HCT116 (cell line): ENCODE measurements at regions not wholly inside any gene's neighbourhood (a gene's known extent, or its start where the extent isn't known, plus 50 kb on each side); places are given as distances from the start of the nearest gene placed in this dataset.

Source experiments
- ATAC-seq: fragments of 200-7000 bp; cut with Tn5 transposase; 2 replicates; pipeline ENCODE4 v1.9.1; 2020; ENCODE audit warnings: mild to moderate bottlenecking, moderate library complexity
- BruUV-seq: library from RNA; stranded (reverse); fragments of 400-500 nt; replicated peaks from 2 replicates; lab custom pipeline; 2021; lab: Mats Ljungman, UMichigan
- CTCF ChIA-PET: fragments of 300-600 bp; sonication (Branson Sonifier 250); formaldehyde crosslinking; loops from one replicate; lab custom pipeline; 2021; ENCODE audit warnings: antibody characterized with exemption; lab: Charles Lee
- POLR2A ChIA-PET: fragments of 300-600, 350-600 bp; sonication (Branson Sonifier 250); formaldehyde crosslinking; loops from one replicate; lab custom pipeline; 2021; ENCODE audit warnings: antibody characterized with exemption; lab: Charles Lee
- RAD21 ChIA-PET, 2 experiments: fragments of 300-600 bp; sonication (Branson Sonifier 250); formaldehyde crosslinking; loops; one replicate each; lab custom pipeline; 2023; ENCODE audit warnings: low total read pairs in 2 of 2; ENCODE audit not compliant: uncharacterized antibody in 2 of 2, unreplicated experiment in 2 of 2, low non-redundant PET in 1 of 2; lab: Charles Lee
- DNase-seq: peaks from one replicate; pipeline ENCODE4 v3.0.0-alpha.2; 2010; ENCODE audit warnings: low read depth, low spot score
- H2AFZ ChIP-seq: fragments of 200-600 bp; shearing (Covaris generic), sonication (generic); 2 replicates; pipeline ENCODE4 v1.6.1; 2017; ENCODE audit warnings: low read depth, mixed run types, mixed read lengths, antibody characterized with exemption, low read length; ENCODE audit not compliant: poor library complexity, severe bottlenecking
- H3K27ac ChIP-seq: 2 replicates; pipeline ENCODE4 v1.5.1; 2012; ENCODE audit warnings: low read depth, low read length
- H3K27me3 ChIP-seq: fragments of 200-600 bp; sonication (generic); 2 replicates; pipeline ENCODE4 v1.6.1; 2016; ENCODE audit warnings: mixed run types, low read length, mixed read lengths; ENCODE audit not compliant: insufficient read depth
- H3K36me3 ChIP-seq, 2 experiments: fragments of 200-500 bp in 1 of 2; fragments of 200-600 bp in 1 of 2; sonication (Bioruptor generic) in 1 of 2; sonication (generic) in 1 of 2; 2 replicates each; pipeline versions ENCODE4 v1.5.1 to v1.6.1; 2014 to 2016; ENCODE audit warnings: low read length in 2 of 2, inconsistent platforms in 1 of 2, mixed read lengths in 1 of 2, mixed run types in 1 of 2; ENCODE audit not compliant: insufficient read depth in 2 of 2, control insufficient read depth in 1 of 2
- H3K4me1 ChIP-seq, 2 experiments: fragments of 200-600 bp in 1 of 2; sonication (generic) in 1 of 2; 2 replicates each; pipeline versions ENCODE4 v1.5.1 to v1.6.1; 2012 to 2017; ENCODE audit warnings: low read length in 2 of 2, inconsistent platforms in 1 of 2, mild to moderate bottlenecking in 1 of 2, mixed read lengths in 1 of 2, mixed run types in 1 of 2, moderate library complexity in 1 of 2; ENCODE audit not compliant: insufficient read depth in 2 of 2, control insufficient read depth in 1 of 2
- H3K4me2 ChIP-seq: fragments of 200-600 bp; sonication (generic); 2 replicates; pipeline ENCODE4 v1.6.1; 2017; ENCODE audit warnings: mixed run types, low read length, mixed read lengths
- H3K4me3 ChIP-seq, 2 experiments: fragments of 200-600 bp in 1 of 2; sonication (generic) in 1 of 2; replicated peaks in 1 of 2; 2 replicates each; pipeline ENCODE4 v1.5.1; 2011 to 2016; ENCODE audit warnings: low read length in 2 of 2, control low read depth in 1 of 2, low read depth in 1 of 2, mild to moderate bottlenecking in 1 of 2, mixed read lengths in 1 of 2, mixed run types in 1 of 2
- H3K79me2 ChIP-seq: fragments of 200-600 bp; sonication (generic); 2 replicates; pipeline ENCODE4 v1.6.1; 2017; ENCODE audit warnings: mild to moderate bottlenecking, mixed run types, low read length, moderate library complexity, mixed read lengths; ENCODE audit not compliant: insufficient read depth
- H3K9ac ChIP-seq: fragments of 200-600 bp; sonication (generic); 2 replicates; pipeline ENCODE4 v1.6.1; 2016; ENCODE audit warnings: low read length, mixed read lengths
- H3K9me2 ChIP-seq: fragments of 200-600 bp; sonication (generic), shearing (Covaris generic); 2 replicates; pipeline ENCODE4 v1.6.1; 2017; ENCODE audit warnings: mixed run types, mild to moderate bottlenecking, moderate library complexity; ENCODE audit not compliant: insufficient read depth
- H3K9me3 ChIP-seq, 2 experiments: fragments of 200-500 bp in 1 of 2; fragments of 200-600 bp in 1 of 2; sonication (Bioruptor generic) in 1 of 2; sonication (generic) in 1 of 2; 2 replicates each; pipeline ENCODE4 v1.6.1; 2014 to 2017; ENCODE audit warnings: low read length in 2 of 2, mixed read lengths in 2 of 2, inconsistent platforms in 1 of 2, low read depth in 1 of 2, mild to moderate bottlenecking in 1 of 2, mixed run types in 1 of 2, moderate library complexity in 1 of 2; ENCODE audit not compliant: control insufficient read depth in 1 of 2, insufficient read depth in 1 of 2
- H4K20me1 ChIP-seq: fragments of 200-600 bp; sonication (generic), shearing (Covaris generic); 2 replicates; pipeline ENCODE4 v1.6.1; 2017; ENCODE audit warnings: mixed run types, mild to moderate bottlenecking, moderate library complexity; ENCODE audit not compliant: insufficient read depth
- CEBPB ChIP-seq: IDR thresholded peaks from 2 replicates; pipeline ENCODE4 v1.6.1; 2012; ENCODE audit warnings: low read depth
- POLR2A ChIP-seq: IDR thresholded peaks from 2 replicates; pipeline ENCODE4 v1.7.0; 2011; ENCODE audit warnings: borderline replicate concordance; ENCODE audit not compliant: insufficient read depth, insufficient read length; ENCODE audit errors: extremely low read depth
- POLR2AphosphoS5 ChIP-seq: IDR thresholded peaks from 2 replicates; pipeline ENCODE4 v1.6.1; 2011; ENCODE audit warnings: mild to moderate bottlenecking, low read depth, low read length, moderate library complexity
- RAD21 ChIP-seq: IDR thresholded peaks from 2 replicates; pipeline ENCODE4 v1.6.1; 2012; ENCODE audit warnings: low read depth, mild to moderate bottlenecking
- YY1 ChIP-seq: IDR thresholded peaks from 2 replicates; pipeline ENCODE4 v1.6.1; 2011; ENCODE audit warnings: low read length, low read depth, moderate library complexity, mild to moderate bottlenecking; ENCODE audit not compliant: insufficient replicate concordance; ENCODE audit errors: extremely low read depth
- ZNF274 ChIP-seq: fragments of 200-500 bp; sonication (Bioruptor generic); IDR thresholded peaks from 2 replicates; pipeline ENCODE4 v1.6.1; 2014; ENCODE audit warnings: mild to moderate bottlenecking, low read depth, low read length, inconsistent platforms
- intact Hi-C: fragments of 100-400 bp; cut with micrococcal nuclease; formaldehyde crosslinking; loops from 2 replicates; pipeline ENCODE4 v1.10.0; 2022
- TF ChIP-seq, protein P1 (sequence below): IDR thresholded peaks from 2 replicates; pipeline ENCODE4 v1.6.1; 2012
- TF ChIP-seq, protein P2 (sequence below): IDR thresholded peaks from 2 replicates; pipeline ENCODE4 v1.6.1; 2012
- TF ChIP-seq, protein P3 (sequence below): IDR thresholded peaks from 2 replicates; pipeline ENCODE4 v1.6.1; 2012; ENCODE audit warnings: low read depth

DNA sequence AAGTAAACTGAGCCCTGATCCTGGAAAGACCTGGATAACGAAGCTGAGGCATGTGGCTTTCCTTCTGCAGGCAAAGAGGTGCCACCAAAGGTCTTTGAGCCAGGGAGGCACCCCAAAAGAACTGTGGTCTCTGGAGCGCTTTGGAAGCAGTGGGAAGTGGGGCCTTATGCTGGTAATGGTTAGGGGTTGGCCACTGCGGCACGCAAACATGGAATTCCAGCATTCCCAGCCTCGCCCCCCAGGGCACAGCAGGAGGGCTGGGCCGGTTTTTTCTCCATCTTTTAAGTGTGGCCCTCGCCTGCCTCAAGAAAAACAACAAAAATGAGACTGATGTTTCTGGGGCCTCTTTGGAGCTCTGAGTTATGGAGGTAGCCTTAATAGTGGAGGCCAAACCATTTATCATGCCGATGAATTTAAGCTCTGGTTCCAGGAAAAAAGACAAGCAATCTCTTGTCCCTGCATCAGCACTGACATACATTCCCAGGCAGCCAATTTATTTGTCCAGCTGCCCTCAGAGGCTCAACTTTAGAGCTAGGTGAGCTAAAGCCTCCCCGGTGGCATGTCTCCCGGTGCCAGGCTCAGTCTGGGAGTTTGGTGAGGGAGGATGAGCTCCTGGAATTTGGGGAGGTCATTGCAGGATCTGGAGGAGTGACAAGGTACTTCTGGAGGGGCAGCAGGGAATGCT, 109.0 kb downstream of the TLE3 start:
- intact Hi-C loops, result no loop called here
- Histone ChIP-seq H3K27ac (no peak overlapping the region), H3K4me2 (no peak overlapping the region), H3K36me3 (no peaks in the 10 kb centered on the region), H3K27me3 (peaks cover 27% of the 10 kb centered on the region; the same call in 1 of the 2 replicates), H4K20me1 (no peaks in the 10 kb centered on the region), H3K9ac (no peak overlapping the region), H3K9me2 (no peaks in the 10 kb centered on the region), H3K9me3 (no peaks in the 10 kb centered on the region), H3K4me3 (no peak overlapping the region), H3K4me1 (peaks cover 0 to 3% of the 10 kb centered on the region in 2 experiments; a peak in 1 of 4 replicates), H2AFZ (no peak overlapping the region), H3K79me2 (no peaks in the 10 kb centered on the region)
- DNase-seq (no peak), ATAC-seq (no peak)
- ChIA-PET CTCF (no interaction called here), RAD21 (no interaction called here), POLR2A (no interaction called here)
- BruUV-seq, result no TSS peak
- TF ChIP-seq POLR2A, result no peak
- TF ChIP-seq ZNF274, result no peak
- no peak for TF ChIP-seq POLR2AphosphoS5
- no peak for TF ChIP-seq YY1
- TF ChIP-seq, protein P1, sequence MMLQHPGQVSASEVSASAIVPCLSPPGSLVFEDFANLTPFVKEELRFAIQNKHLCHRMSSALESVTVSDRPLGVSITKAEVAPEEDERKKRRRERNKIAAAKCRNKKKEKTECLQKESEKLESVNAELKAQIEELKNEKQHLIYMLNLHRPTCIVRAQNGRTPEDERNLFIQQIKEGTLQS, result no peak
- TF ChIP-seq, protein P2, sequence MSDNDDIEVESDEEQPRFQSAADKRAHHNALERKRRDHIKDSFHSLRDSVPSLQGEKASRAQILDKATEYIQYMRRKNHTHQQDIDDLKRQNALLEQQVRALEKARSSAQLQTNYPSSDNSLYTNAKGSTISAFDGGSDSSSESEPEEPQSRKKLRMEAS, result no peak
- TF ChIP-seq, protein P3, sequence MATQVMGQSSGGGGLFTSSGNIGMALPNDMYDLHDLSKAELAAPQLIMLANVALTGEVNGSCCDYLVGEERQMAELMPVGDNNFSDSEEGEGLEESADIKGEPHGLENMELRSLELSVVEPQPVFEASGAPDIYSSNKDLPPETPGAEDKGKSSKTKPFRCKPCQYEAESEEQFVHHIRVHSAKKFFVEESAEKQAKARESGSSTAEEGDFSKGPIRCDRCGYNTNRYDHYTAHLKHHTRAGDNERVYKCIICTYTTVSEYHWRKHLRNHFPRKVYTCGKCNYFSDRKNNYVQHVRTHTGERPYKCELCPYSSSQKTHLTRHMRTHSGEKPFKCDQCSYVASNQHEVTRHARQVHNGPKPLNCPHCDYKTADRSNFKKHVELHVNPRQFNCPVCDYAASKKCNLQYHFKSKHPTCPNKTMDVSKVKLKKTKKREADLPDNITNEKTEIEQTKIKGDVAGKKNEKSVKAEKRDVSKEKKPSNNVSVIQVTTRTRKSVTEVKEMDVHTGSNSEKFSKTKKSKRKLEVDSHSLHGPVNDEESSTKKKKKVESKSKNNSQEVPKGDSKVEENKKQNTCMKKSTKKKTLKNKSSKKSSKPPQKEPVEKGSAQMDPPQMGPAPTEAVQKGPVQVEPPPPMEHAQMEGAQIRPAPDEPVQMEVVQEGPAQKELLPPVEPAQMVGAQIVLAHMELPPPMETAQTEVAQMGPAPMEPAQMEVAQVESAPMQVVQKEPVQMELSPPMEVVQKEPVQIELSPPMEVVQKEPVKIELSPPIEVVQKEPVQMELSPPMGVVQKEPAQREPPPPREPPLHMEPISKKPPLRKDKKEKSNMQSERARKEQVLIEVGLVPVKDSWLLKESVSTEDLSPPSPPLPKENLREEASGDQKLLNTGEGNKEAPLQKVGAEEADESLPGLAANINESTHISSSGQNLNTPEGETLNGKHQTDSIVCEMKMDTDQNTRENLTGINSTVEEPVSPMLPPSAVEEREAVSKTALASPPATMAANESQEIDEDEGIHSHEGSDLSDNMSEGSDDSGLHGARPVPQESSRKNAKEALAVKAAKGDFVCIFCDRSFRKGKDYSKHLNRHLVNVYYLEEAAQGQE, result no peak
- no peak for TF ChIP-seq RAD21
- no peak for TF ChIP-seq CEBPB
